DMS53 treated with DMSO at 0.1 percent for 48 hours (cell line): ENCODE measurements at regions not wholly inside any gene's neighbourhood (a gene's known extent, or its start where the extent isn't known, plus 50 kb on each side); places are given as distances from the start of the nearest gene placed in this dataset.
"Not testable (repeated sequence)": the region's sequence is repeated elsewhere in the genome, so short reads cannot be mapped to it uniquely, and the experiment has no call there.

Experiments used
- DNase-seq: peaks from one replicate; lab custom pipeline; 2025; ENCODE audit not compliant: unreplicated experiment; lab: John Stamatoyannopoulos, UW

DNA sequence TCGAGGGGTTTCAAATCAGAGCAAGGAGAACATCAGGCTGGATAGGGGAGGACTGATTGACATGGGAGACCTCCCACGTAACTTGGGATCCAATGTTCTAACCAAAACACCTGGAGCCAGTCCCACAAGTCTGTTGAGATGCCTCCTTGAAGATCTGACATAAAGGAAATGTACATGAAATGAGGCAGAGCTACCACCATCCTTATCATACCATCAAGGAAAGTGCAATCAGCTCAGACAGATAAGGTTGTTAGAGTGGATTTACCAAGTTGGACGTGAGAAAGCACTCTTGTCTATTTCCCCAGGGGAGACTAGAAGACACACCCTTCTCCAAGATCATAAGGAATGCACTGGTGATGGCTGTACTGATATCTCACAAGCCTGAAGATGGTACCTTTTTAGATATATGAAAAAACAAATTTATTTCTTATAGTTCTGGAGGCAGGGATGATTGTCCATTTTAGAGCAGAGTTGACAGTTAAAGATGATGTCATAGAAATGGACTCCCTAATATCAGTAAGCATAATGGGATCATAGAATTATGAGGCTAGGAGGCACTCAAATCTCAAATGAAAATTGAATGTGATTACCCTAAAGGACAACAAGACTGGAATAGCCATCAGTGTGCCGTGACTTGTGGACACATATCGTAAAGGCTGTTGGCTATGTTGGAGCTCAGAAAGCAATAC is 129.1 kb upstream of the RAB4A start:
- DNase-seq, result no peak

DNA sequence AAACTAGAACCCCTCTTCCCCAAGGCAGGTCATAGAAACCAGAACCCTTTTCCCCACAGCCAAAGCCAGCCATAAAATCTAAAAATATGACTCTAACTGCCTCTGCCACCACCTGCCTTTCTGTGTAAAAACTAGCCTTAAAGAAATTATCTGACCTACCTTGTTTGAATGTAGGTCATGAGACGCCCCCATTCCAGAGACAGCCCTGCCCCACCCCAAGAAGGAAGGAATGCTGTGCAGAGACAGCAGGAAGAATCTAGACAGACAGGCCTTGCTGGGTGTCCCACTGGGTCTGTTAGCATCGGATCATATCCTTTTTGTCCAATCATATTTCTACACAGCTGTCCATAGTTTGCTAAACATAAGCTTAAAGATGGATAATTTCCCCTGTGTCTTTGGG is 128.4 kb upstream of the RAB4A start:
- no peak for DNase-seq

GRCh38 chr1:229146647-229147046 is 124.3 kb upstream of the RAB4A start:
- DNase-seq, result no peak

- DNase-seq, result no peak
Measured at GRCh38 chr1:229147072-229147471, 123.8 kb upstream of the RAB4A start.

GRCh38 chr1:229148041-229148671 is 122.8 kb upstream of the RAB4A start:
- no peak for DNase-seq

DNA sequence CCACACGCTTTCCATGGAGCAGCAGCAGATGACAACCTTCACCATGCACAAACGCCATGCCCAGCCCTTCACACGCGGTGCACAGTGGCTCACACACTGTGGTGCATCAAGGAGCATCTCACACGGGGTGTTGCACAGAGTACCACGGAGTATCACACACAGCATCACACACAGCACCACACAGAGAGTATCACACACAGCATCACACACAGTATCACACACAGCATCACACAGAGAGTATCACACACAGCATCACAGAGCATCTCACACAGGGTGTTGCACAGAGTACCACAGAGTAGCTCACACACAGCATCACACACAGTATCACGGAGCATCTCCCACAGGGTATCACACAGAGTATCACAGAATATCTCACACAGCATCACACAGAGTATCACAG is 122.2 kb upstream of the RAB4A start:
- no peak for DNase-seq

DNA sequence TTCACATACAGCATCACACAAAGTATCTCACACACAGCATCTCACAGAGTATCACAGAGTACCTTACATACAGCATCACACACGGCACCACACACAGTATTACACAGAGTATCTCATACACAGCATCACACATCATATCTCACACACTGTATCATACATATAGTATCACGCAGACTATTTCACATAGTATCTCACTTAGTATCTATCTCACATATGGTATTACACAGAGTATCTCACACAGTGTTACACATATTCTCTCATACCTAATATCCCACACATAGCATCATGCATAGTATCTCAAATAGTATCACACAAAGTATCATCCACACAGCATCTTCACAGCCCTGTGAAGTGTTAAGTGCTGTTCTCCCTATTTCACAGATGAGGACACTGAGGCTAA is 121.5 kb upstream of the RAB4A start:
- DNase-seq, result no peak

- DNase-seq, result no peak
Measured at GRCh38 chr1:229150518-229150917, 120.4 kb upstream of the RAB4A start.

GRCh38 chr1:229151412-229151811 is 119.5 kb upstream of the RAB4A start:
- not testable (repeated sequence) for DNase-seq

DNA sequence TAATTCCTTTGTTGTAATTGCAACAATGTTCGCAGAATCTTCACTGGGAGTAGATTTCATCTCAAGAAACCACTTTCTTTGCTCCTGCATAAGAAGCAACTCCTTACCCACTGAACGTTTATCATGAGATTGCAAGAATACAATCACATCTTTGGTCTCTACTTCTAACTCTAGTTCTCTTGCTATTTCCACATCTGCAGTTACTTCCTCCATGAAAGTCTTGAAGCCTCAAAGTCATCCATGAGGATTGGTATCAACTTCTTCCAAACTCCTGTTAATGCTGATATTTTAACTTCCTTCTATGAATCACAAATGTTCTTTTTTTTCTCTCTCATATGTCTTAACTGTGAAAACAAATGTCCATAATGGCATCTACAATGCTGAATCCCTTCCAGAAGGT is 118.6 kb upstream of the RAB4A start:
- DNase-seq, result no peak

GRCh38 chr1:229153955-229154548 is 116.9 kb upstream of the RAB4A start:
- no peak for DNase-seq

GRCh38 chr1:229154811-229155210 is 116.1 kb upstream of the RAB4A start:
- DNase-seq, result no peak

GRCh38 chr1:229155472-229155871 is 115.4 kb upstream of the RAB4A start:
- no peak for DNase-seq

DNA sequence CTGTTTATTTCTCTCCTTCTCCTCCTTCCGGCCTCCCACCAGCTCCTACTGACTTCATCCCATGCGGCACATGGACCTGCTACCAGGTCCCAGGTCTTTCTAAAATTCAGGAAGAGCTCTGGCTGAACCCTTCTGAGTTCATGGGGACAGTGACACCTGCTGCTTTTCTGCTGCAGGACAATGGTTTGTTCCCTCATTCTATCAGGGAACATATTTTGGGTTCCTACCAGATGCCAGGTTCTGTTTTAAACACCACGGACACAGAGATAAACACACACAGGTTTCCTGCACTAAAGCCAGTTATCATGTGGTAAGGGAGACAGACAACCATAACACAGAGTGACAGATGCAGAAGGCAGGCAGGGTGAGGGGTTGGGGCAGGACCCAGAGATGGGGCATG is 114.0 kb upstream of the RAB4A start:
- DNase-seq, result no peak

GRCh38 chr1:229157480-229157879 is 113.4 kb upstream of the RAB4A start:
- DNase-seq, result no peak

GRCh38 chr1:229158341-229158921 is 112.5 kb upstream of the RAB4A start:
- DNase-seq, result no peak

DNA sequence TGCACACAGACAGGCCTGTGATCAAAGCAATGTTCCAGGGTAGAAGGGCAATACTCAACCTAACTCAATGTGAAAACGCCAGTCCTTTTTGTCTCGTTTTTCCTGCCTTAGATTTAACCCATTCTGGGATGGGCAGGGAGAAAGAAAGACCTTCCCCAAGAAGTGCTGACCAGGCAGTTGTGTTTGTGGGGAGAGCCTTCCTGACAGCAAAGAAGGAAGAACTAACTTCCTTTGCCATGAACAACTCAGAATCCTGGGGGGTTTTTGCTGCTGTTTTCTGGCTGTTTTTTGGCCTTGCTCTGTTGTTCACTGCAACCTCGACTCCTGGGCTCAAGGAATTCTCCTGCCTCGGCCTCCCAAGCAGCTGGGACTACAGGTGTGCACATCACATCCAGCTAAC is 112.0 kb upstream of the RAB4A start:
- DNase-seq, result no peak

DNA sequence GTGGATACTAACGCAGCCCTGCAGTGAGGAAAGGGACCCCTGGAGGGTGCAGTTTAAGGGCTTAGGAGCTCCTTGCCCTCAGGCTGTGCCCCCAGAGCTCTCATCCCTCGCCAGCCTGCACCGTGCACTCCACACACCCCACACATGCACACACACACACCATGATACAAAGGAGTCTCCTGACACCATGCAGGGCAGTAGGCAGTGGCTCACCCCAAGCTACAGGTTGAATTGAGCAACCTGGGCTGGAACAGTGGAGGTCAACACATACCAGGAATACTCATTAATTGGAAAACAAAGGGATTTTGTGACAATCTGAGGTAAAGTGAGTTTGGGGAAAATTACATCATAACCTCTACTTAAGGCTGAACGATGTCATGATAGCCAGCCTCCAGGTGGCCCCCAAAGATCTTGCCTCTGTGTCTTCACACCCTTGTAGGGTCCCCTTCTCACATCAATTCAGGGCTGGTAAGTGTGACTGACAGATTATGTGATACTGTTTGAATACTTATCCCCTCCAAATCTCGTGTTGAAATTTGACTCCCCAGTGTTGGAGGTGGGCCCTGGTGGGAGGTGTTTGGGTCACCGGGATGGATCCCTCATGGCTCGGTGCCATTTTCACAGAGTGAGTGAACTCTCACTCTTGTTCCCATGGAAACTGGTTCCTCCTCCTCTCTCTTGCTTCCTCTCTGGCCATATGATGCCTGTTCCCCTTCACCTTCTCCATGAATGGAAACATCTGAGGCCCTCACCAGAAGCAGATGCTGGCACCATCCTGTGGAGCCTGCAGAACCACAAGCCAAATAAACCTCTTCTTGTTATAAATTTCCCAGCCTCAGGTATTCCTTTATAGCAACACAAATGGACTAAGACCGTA is 111.0 kb upstream of the RAB4A start:
- DNase-seq, result no peak

- no peak for DNase-seq
Measured at GRCh38 chr1:229161740-229162139, 109.2 kb upstream of the RAB4A start.

- DNase-seq, result no peak
Measured at GRCh38 chr1:229162825-229163515, 107.9 kb upstream of the RAB4A start.

- DNase-seq, result no peak
Measured at GRCh38 chr1:229164348-229164747, 106.6 kb upstream of the RAB4A start.
